Activated T-cell treated with anti-CD3 and anti-CD28 coated beads, Interleukin-2, amount 50 U/mL, for 4 hours (primary cell): ENCODE measurements at regions not wholly inside any gene's neighbourhood (a gene's known extent, or its start where the extent isn't known, plus 50 kb on each side); places are given as distances from the start of the nearest gene placed in this dataset.
"Not testable (repeated sequence)": the region's sequence is repeated elsewhere in the genome, so short reads cannot be mapped to it uniquely, and the experiment has no call there.

Experiments
- ATAC-seq, 2 donors: fragments of 200-7000 bp; cut with Tn5 transposase; one replicate each; pipeline ENCODE4 v1.10.0; 2021
- DNase-seq: peaks from one replicate; pipeline ENCODE4 v3.0.0-alpha.2; 2020
- H3K27me3 Mint-ChIP-seq: one replicate; pipeline ENCODE4 v1.8.0; 2021; ENCODE audit warnings: low read depth, mixed read lengths
- H3K36me3 Mint-ChIP-seq: one replicate; pipeline ENCODE4 v1.8.0; 2022; ENCODE audit warnings: mixed read lengths; ENCODE audit not compliant: insufficient read depth
- H3K4me1 Mint-ChIP-seq: one replicate; pipeline ENCODE4 v1.8.0; 2021; ENCODE audit warnings: low read depth, mixed read lengths
- H3K4me3 Mint-ChIP-seq: one replicate; pipeline ENCODE4 v1.8.0; 2021; ENCODE audit warnings: mild to moderate bottlenecking, moderate library complexity, mixed read lengths
- H3K9me3 Mint-ChIP-seq: one replicate; pipeline ENCODE4 v1.8.0; 2021; ENCODE audit warnings: mixed read lengths

- H3K4me3 Mint-ChIP-seq = no peak overlapping the region
- no peak for DNase-seq
- ATAC-seq = no peak
- H3K36me3 Mint-ChIP-seq = no peaks in the 10 kb centered on the region
- no peaks in the 10 kb centered on the region for H3K27me3 Mint-ChIP-seq
- no peaks in the 10 kb centered on the region for H3K4me1 Mint-ChIP-seq
- peaks cover 34% of the 10 kb centered on the region for H3K9me3 Mint-ChIP-seq
Observed at GRCh38 chr7:54161621-54162020, 380.6 kb upstream of the VSTM2A start.

- H3K9me3 Mint-ChIP-seq = peaks cover 26% of the 10 kb centered on the region
- DNase-seq (no peak), ATAC-seq (no peak)
- H3K36me3 Mint-ChIP-seq = no peaks in the 10 kb centered on the region
- no peaks in the 10 kb centered on the region for H3K27me3 Mint-ChIP-seq
- H3K4me1 Mint-ChIP-seq = no peaks in the 10 kb centered on the region
- H3K4me3 Mint-ChIP-seq = no peak overlapping the region
Observed at GRCh38 chr7:54166419-54166818, 375.8 kb upstream of the VSTM2A start.

GRCh38 chr7:54179321-54180029 lies 362.7 kb upstream of the VSTM2A start:
- no peak for ATAC-seq
- Mint-ChIP-seq H3K36me3 (no peaks in the 10 kb centered on the region), H3K4me1 (no peaks in the 10 kb centered on the region), H3K27me3 (no peaks in the 10 kb centered on the region), H3K9me3 (peaks cover 28% of the 10 kb centered on the region), H3K4me3 (no peak overlapping the region)
- no peak for DNase-seq

GRCh38 chr7:54180796-54181195 lies 361.4 kb upstream of the VSTM2A start:
- Mint-ChIP-seq H3K4me1 (no peaks in the 10 kb centered on the region), H3K9me3 (peaks cover 28% of the 10 kb centered on the region), H3K27me3 (no peaks in the 10 kb centered on the region), H3K4me3 (no peak overlapping the region), H3K36me3 (no peaks in the 10 kb centered on the region)
- ATAC-seq (no peak), DNase-seq (no peak)

- no peak overlapping the region for H3K4me3 Mint-ChIP-seq
- H3K36me3 Mint-ChIP-seq = no peaks in the 10 kb centered on the region
- H3K4me1 Mint-ChIP-seq = no peaks in the 10 kb centered on the region
- DNase-seq (no peak), ATAC-seq (no peak)
- no peaks in the 10 kb centered on the region for H3K27me3 Mint-ChIP-seq
- H3K9me3 Mint-ChIP-seq = peaks cover 28% of the 10 kb centered on the region
Observed at GRCh38 chr7:54183055-54183454, 359.1 kb upstream of the VSTM2A start.

GRCh38 chr7:54186336-54186735 lies 355.8 kb upstream of the VSTM2A start:
- peaks cover 21% of the 10 kb centered on the region for H3K9me3 Mint-ChIP-seq
- no peaks in the 10 kb centered on the region for H3K27me3 Mint-ChIP-seq
- ATAC-seq = no peak

GRCh38 chr7:54187886-54188685 lies 354.1 kb upstream of the VSTM2A start:
- no peaks in the 10 kb centered on the region for H3K27me3 Mint-ChIP-seq
- H3K9me3 Mint-ChIP-seq = peaks cover 18% of the 10 kb centered on the region
- H3K36me3 Mint-ChIP-seq = no peaks in the 10 kb centered on the region
- DNase-seq (no peak), ATAC-seq (no peak)
- no peak overlapping the region for H3K4me3 Mint-ChIP-seq
- no peaks in the 10 kb centered on the region for H3K4me1 Mint-ChIP-seq

More at GRCh38 chr7:54186336-54186735, 355.8 kb upstream of the VSTM2A start:
- no peaks in the 10 kb centered on the region for H3K36me3 Mint-ChIP-seq
- H3K4me1 Mint-ChIP-seq = no peaks in the 10 kb centered on the region
- DNase-seq = no peak
- H3K4me3 Mint-ChIP-seq = no peak overlapping the region

GRCh38 chr7:54188843-54189242 lies 353.3 kb upstream of the VSTM2A start:
- ATAC-seq (no peak), DNase-seq (no peak)
- H3K9me3 Mint-ChIP-seq = peaks cover 17% of the 10 kb centered on the region
- no peaks in the 10 kb centered on the region for H3K27me3 Mint-ChIP-seq
- H3K36me3 Mint-ChIP-seq = no peaks in the 10 kb centered on the region
- no peaks in the 10 kb centered on the region for H3K4me1 Mint-ChIP-seq
- H3K4me3 Mint-ChIP-seq = no peak overlapping the region

GRCh38 chr7:54189330-54189729 lies 352.8 kb upstream of the VSTM2A start:
- Mint-ChIP-seq H3K9me3 (peaks cover 17% of the 10 kb centered on the region), H3K4me1 (no peaks in the 10 kb centered on the region), H3K4me3 (no peak overlapping the region), H3K27me3 (no peaks in the 10 kb centered on the region), H3K36me3 (no peaks in the 10 kb centered on the region)
- DNase-seq (no peak), ATAC-seq (no peak)

GRCh38 chr7:54201501-54201900 lies 340.7 kb upstream of the VSTM2A start:
- no peak for ATAC-seq
- Mint-ChIP-seq H3K27me3 (no peaks in the 10 kb centered on the region), H3K9me3 (peaks cover 28% of the 10 kb centered on the region)

GRCh38 chr7:54215424-54215823 lies 326.8 kb upstream of the VSTM2A start:
- Mint-ChIP-seq H3K4me1 (no peaks in the 10 kb centered on the region), H3K4me3 (no peak overlapping the region), H3K9me3 (peaks cover 62% of the 10 kb centered on the region), H3K27me3 (no peaks in the 10 kb centered on the region), H3K36me3 (no peaks in the 10 kb centered on the region)
- ATAC-seq (no peak), DNase-seq (no peak)

More at GRCh38 chr7:54201501-54201900, 340.7 kb upstream of the VSTM2A start:
- H3K4me1 Mint-ChIP-seq = no peaks in the 10 kb centered on the region
- no peak for DNase-seq
- H3K36me3 Mint-ChIP-seq = no peaks in the 10 kb centered on the region
- no peak overlapping the region for H3K4me3 Mint-ChIP-seq

- DNase-seq, H3K4me3 Mint-ChIP-seq, H3K4me1 Mint-ChIP-seq, H3K36me3 Mint-ChIP-seq, ATAC-seq, H3K27me3 Mint-ChIP-seq, H3K9me3 Mint-ChIP-seq: not testable (repeated sequence)
Observed at GRCh38 chr7:54226030-54226429, 316.1 kb upstream of the VSTM2A start.

GRCh38 chr7:54242776-54243175 lies 299.4 kb upstream of the VSTM2A start:
- H3K9me3 Mint-ChIP-seq = peaks cover 35% of the 10 kb centered on the region
- ATAC-seq (no peak), DNase-seq (no peak)
- no peaks in the 10 kb centered on the region for H3K27me3 Mint-ChIP-seq
- no peaks in the 10 kb centered on the region for H3K4me1 Mint-ChIP-seq
- no peak overlapping the region for H3K4me3 Mint-ChIP-seq
- no peaks in the 10 kb centered on the region for H3K36me3 Mint-ChIP-seq

- ATAC-seq (no peak), DNase-seq (no peak)
- no peaks in the 10 kb centered on the region for H3K27me3 Mint-ChIP-seq
- H3K9me3 Mint-ChIP-seq = peaks cover 26% of the 10 kb centered on the region
- H3K4me1 Mint-ChIP-seq = no peaks in the 10 kb centered on the region
- no peaks in the 10 kb centered on the region for H3K36me3 Mint-ChIP-seq
- no peak overlapping the region for H3K4me3 Mint-ChIP-seq
Observed at GRCh38 chr7:54245020-54245419, 297.2 kb upstream of the VSTM2A start.

- H3K27me3 Mint-ChIP-seq = no peaks in the 10 kb centered on the region
- no peak overlapping the region for H3K4me3 Mint-ChIP-seq
- no peaks in the 10 kb centered on the region for H3K36me3 Mint-ChIP-seq
Observed at GRCh38 chr7:54249686-54250085, 292.5 kb upstream of the VSTM2A start.

More at GRCh38 chr7:54249686-54250085, 292.5 kb upstream of the VSTM2A start:
- Mint-ChIP-seq H3K4me1 (no peaks in the 10 kb centered on the region), H3K9me3 (peaks cover 15% of the 10 kb centered on the region)
- no peak for DNase-seq
- ATAC-seq = no peak
